Naive thymus-derived CD4-positive, alpha-beta T cell (primary cell): ENCODE measurements at regions not wholly inside any gene's neighbourhood (a gene's known extent, or its start where the extent isn't known, plus 50 kb on each side); places are given as distances from the start of the nearest gene placed in this dataset.

Experiments used
- ATAC-seq: fragments of 150-1000 bp; cut with Tn5 transposase; 2 replicates; pipeline ENCODE4 v1.10.0; 2021; ENCODE audit warnings: mild to moderate bottlenecking, moderate library complexity
- CTCF ChIA-PET: fragments of 350-600 bp; sonication (Branson Sonifier 250); formaldehyde crosslinking; loops from one replicate; lab custom pipeline; 2021; ENCODE audit warnings: antibody characterized with exemption; lab: Charles Lee
- POLR2A ChIA-PET: fragments of 350-600 bp; sonication (Branson Sonifier 250); formaldehyde crosslinking; loops from one replicate; lab custom pipeline; 2021; ENCODE audit warnings: antibody characterized with exemption, inconsistent platforms; lab: Charles Lee
- DNase-seq, 9 donors: peaks; one replicate each; pipeline versions ENCODE4 v3.0.0 to v3.0.0-alpha.2; 2020 to 2022; ENCODE audit warnings: mixed read lengths in 1 of 9
- H3K27ac ChIP-seq: one replicate; pipeline ENCODE4 v1.7.0; 2013; ENCODE audit warnings: mild to moderate bottlenecking, low read depth, low read length, moderate library complexity
- H3K27me3 ChIP-seq, 2 donors: one replicate each; pipeline ENCODE4 v1.7.0; 2013; ENCODE audit warnings: low read length in 2 of 2, mild to moderate bottlenecking in 2 of 2, moderate library complexity in 2 of 2; ENCODE audit not compliant: control insufficient read depth in 2 of 2, insufficient read depth in 2 of 2
- H3K36me3 ChIP-seq, 3 experiments: 1 replicate in 2 of 3; 2 replicates in 1 of 3; pipeline ENCODE4 v1.7.0; 2013; ENCODE audit warnings: low read length in 3 of 3, mild to moderate bottlenecking in 3 of 3, moderate library complexity in 1 of 3; ENCODE audit not compliant: insufficient read depth in 3 of 3, control insufficient read depth in 2 of 3
- H3K4me1 ChIP-seq, 2 donors: one replicate each; pipeline ENCODE4 v1.7.0; 2013; ENCODE audit warnings: low read length in 2 of 2, mild to moderate bottlenecking in 2 of 2, moderate library complexity in 1 of 2; ENCODE audit not compliant: control insufficient read depth in 2 of 2, insufficient read depth in 2 of 2
- H3K4me3 ChIP-seq: 2 replicates; pipeline ENCODE4 v1.7.0; 2013; ENCODE audit warnings: mild to moderate bottlenecking, low read length
- H3K9me3 ChIP-seq, 3 experiments: 1 replicate in 2 of 3; 2 replicates in 1 of 3; pipeline ENCODE4 v1.7.0; 2013; ENCODE audit warnings: low read length in 3 of 3; ENCODE audit not compliant: control insufficient read depth in 2 of 3
- H3K27ac Mint-ChIP-seq, 9 donors: one replicate each; pipeline ENCODE4 v1.8.0; 2020 to 2022; ENCODE audit warnings: mixed read lengths in 9 of 9, mild to moderate bottlenecking in 8 of 9, moderate library complexity in 5 of 9, inconsistent platforms in 2 of 9
- H3K27me3 Mint-ChIP-seq, 5 donors: one replicate each; pipeline ENCODE4 v1.8.0; 2021 to 2022; ENCODE audit warnings: mixed read lengths in 5 of 5, mild to moderate bottlenecking in 1 of 5
- H3K36me3 Mint-ChIP-seq, 5 donors: one replicate each; pipeline ENCODE4 v1.8.0; 2020 to 2022; ENCODE audit warnings: mixed read lengths in 5 of 5, mild to moderate bottlenecking in 3 of 5, inconsistent platforms in 1 of 5
- H3K4me1 Mint-ChIP-seq, 7 donors: one replicate each; pipeline ENCODE4 v1.8.0; 2020 to 2022; ENCODE audit warnings: mixed read lengths in 7 of 7, mild to moderate bottlenecking in 3 of 7, inconsistent platforms in 1 of 7
- H3K4me3 Mint-ChIP-seq, 10 donors: one replicate each; pipeline ENCODE4 v1.8.0; 2020 to 2022; ENCODE audit warnings: mild to moderate bottlenecking in 10 of 10, mixed read lengths in 10 of 10, moderate library complexity in 6 of 10, inconsistent platforms in 2 of 10
- H3K9me3 Mint-ChIP-seq, 11 donors: one replicate each; pipeline ENCODE4 v1.8.0; 2020 to 2022; ENCODE audit warnings: mixed read lengths in 11 of 11, mild to moderate bottlenecking in 4 of 11, inconsistent platforms in 1 of 11, moderate library complexity in 1 of 11
- intact Hi-C, 2 donors: fragments of 100-400 bp; cut with micrococcal nuclease; formaldehyde crosslinking; loops; one replicate each; pipeline ENCODE4 v1.15.1; 2023

GRCh38 chr2:43123486-43123885 lies 102.9 kb downstream of the ZFP36L2 start:
- DNase-seq (no peak), ATAC-seq (no peak)
- H3K27me3 Mint-ChIP-seq = no peaks in the 10 kb centered on the region
- H3K27me3 ChIP-seq = no peaks in the 10 kb centered on the region
- no peak overlapping the region for H3K4me3 ChIP-seq
- CTCF ChIA-PET = no interaction called here
- no peaks in the 10 kb centered on the region for H3K36me3 ChIP-seq
- peaks cover 28 to 62% (median 49%) of the 10 kb centered on the region in 7 donors for H3K4me1 Mint-ChIP-seq
- H3K27ac ChIP-seq = no peak overlapping the region
- H3K27ac Mint-ChIP-seq = peak overlapping the region in 5 of 9 donors; percentile 58 to 91 (median 79)
- peak overlapping the region in 4 of 10 donors; percentile 49 to 69 (median 58) for H3K4me3 Mint-ChIP-seq
- peaks cover 17 to 40% of the 10 kb centered on the region in 2 donors for H3K4me1 ChIP-seq
- peaks cover 0 to 8% (median 4%) of the 10 kb centered on the region in 3 experiments for H3K9me3 ChIP-seq
- POLR2A ChIA-PET = interaction anchor here (1.0 to 37.0 kb wide), 3 partner anchors 36 to 177 kb away, joined by 3 to 1771 read pairs (median 1274); partner anchors contain the start of gene ZFP36L2
- intact Hi-C loops = no loop called here
- peaks cover 0 to 17% (median 9%) of the 10 kb centered on the region in 11 donors for H3K9me3 Mint-ChIP-seq
- peaks cover 9 to 40% (median 14%) of the 10 kb centered on the region in 5 donors for H3K36me3 Mint-ChIP-seq

- Mint-ChIP-seq H3K4me3 (no peak overlapping the region), H3K4me1 (peaks cover 23 to 57% (median 45%) of the 10 kb centered on the region in 7 donors), H3K9me3 (peaks cover 0 to 21% (median 10%) of the 10 kb centered on the region in 11 donors), H3K27ac (peak overlapping the region in 3 of 9 donors; percentile 22 to 75 (median 25)), H3K27me3 (no peaks in the 10 kb centered on the region), H3K36me3 (peaks cover 10 to 41% (median 15%) of the 10 kb centered on the region in 5 donors)
- ChIA-PET POLR2A (interaction anchor here (1.0 to 37.0 kb wide), 3 partner anchors 37 to 176 kb away, joined by 3 to 1771 read pairs (median 1274); partner anchors contain the start of gene ZFP36L2), CTCF (no interaction called here)
- ATAC-seq (no peak), DNase-seq (no peak)
- intact Hi-C loops = no loop called here
- no peaks in the 10 kb centered on the region for H3K27me3 ChIP-seq
- H3K36me3 ChIP-seq = no peaks in the 10 kb centered on the region
- H3K4me1 ChIP-seq = peaks cover 12 to 35% of the 10 kb centered on the region in 2 donors
- H3K4me3 ChIP-seq = no peak overlapping the region
- no peak overlapping the region for H3K27ac ChIP-seq
- H3K9me3 ChIP-seq = peaks cover 0 to 8% (median 4%) of the 10 kb centered on the region in 3 experiments
These were observed 103.4 kb downstream of the ZFP36L2 start for GRCh38 chr2:43123028-43123427.

GRCh38 chr2:43121580-43122314 lies 104.7 kb downstream of the ZFP36L2 start:
- POLR2A ChIA-PET = interaction anchor here (0.9 to 37.0 kb wide), 3 partner anchors 38 to 130 kb away, joined by 4 to 1771 read pairs (median 1274); partner anchors contain the start of gene ZFP36L2

GRCh38 chr2:43119303-43119702 lies 107.1 kb downstream of the ZFP36L2 start:
- no peak for ATAC-seq

More at GRCh38 chr2:43121580-43122314, 104.7 kb downstream of the ZFP36L2 start:
- H3K4me1 ChIP-seq = peaks cover 0 to 26% of the 10 kb centered on the region in 2 donors
- Mint-ChIP-seq H3K9me3 (peaks cover 0 to 24% (median 11%) of the 10 kb centered on the region in 11 donors), H3K27ac (peak overlapping the region in 2 of 9 donors; percentile 8 to 26), H3K4me3 (no peak overlapping the region), H3K27me3 (no peaks in the 10 kb centered on the region), H3K36me3 (peaks cover 14 to 41% (median 15%) of the 10 kb centered on the region in 5 donors), H3K4me1 (peaks cover 21 to 51% (median 35%) of the 10 kb centered on the region in 7 donors)
- intact Hi-C loops = no loop called here
- no peak overlapping the region for H3K27ac ChIP-seq
- CTCF ChIA-PET = interaction anchor here (0.6 to 1.2 kb wide), 3 partner anchors 47 to 363 kb away, joined by 3 read pairs; no protein-coding TSS in a partner anchor
- no peak for ATAC-seq
- peaks cover 0 to 8% (median 4%) of the 10 kb centered on the region in 3 experiments for H3K9me3 ChIP-seq
- no peak overlapping the region for H3K4me3 ChIP-seq
- no peak for DNase-seq
- H3K27me3 ChIP-seq = no peaks in the 10 kb centered on the region
- no peaks in the 10 kb centered on the region for H3K36me3 ChIP-seq

GRCh38 chr2:43117521-43118143 lies 108.8 kb downstream of the ZFP36L2 start:
- POLR2A ChIA-PET = interaction anchor here (0.7 kb wide), 1 partner anchor 86 kb away, joined by 3 read pairs; no protein-coding TSS in a partner anchor
- H3K9me3 ChIP-seq = peaks cover 0 to 8% (median 4%) of the 10 kb centered on the region in 3 experiments
- H3K4me1 ChIP-seq = no peaks in the 10 kb centered on the region
- no peak for DNase-seq
- CTCF ChIA-PET = no interaction called here
- H3K27ac ChIP-seq = no peak overlapping the region
- H3K27me3 Mint-ChIP-seq = no peaks in the 10 kb centered on the region
- H3K36me3 Mint-ChIP-seq = peaks cover 15 to 50% (median 15%) of the 10 kb centered on the region in 5 donors
- H3K36me3 ChIP-seq = no peaks in the 10 kb centered on the region
- H3K27me3 ChIP-seq = no peaks in the 10 kb centered on the region
- H3K4me3 ChIP-seq = no peak overlapping the region
- H3K4me3 Mint-ChIP-seq = no peak overlapping the region
- H3K27ac Mint-ChIP-seq = peak overlapping the region in 1 of 9 donors; percentile 29
- H3K9me3 Mint-ChIP-seq = peaks cover 0 to 28% (median 11%) of the 10 kb centered on the region in 11 donors
- H3K4me1 Mint-ChIP-seq = peaks cover 3 to 30% (median 24%) of the 10 kb centered on the region in 7 donors
- intact Hi-C loops = no loop called here
- no peak for ATAC-seq

More at GRCh38 chr2:43119303-43119702, 107.1 kb downstream of the ZFP36L2 start:
- Histone ChIP-seq H3K9me3 (peaks cover 0 to 8% (median 4%) of the 10 kb centered on the region in 3 experiments), H3K4me1 (peaks cover 0 to 6% of the 10 kb centered on the region in 2 donors), H3K36me3 (no peaks in the 10 kb centered on the region), H3K27me3 (no peaks in the 10 kb centered on the region), H3K4me3 (no peak overlapping the region), H3K27ac (no peak overlapping the region)
- Mint-ChIP-seq H3K36me3 (peaks cover 15 to 47% (median 15%) of the 10 kb centered on the region in 5 donors), H3K27ac (no peak overlapping the region), H3K4me3 (no peak overlapping the region), H3K27me3 (no peaks in the 10 kb centered on the region), H3K9me3 (peaks cover 0 to 28% (median 11%) of the 10 kb centered on the region in 11 donors), H3K4me1 (peaks cover 8 to 39% (median 26%) of the 10 kb centered on the region in 7 donors)
- CTCF ChIA-PET = no interaction called here
- DNase-seq = no peak
- POLR2A ChIA-PET = interaction anchor here (25.7 kb wide), 1 partner anchor 102 kb away, joined by 1771 read pairs; the partner anchor contains the start of gene ZFP36L2
- intact Hi-C loops = no loop called here

- POLR2A ChIA-PET = interaction anchor here (0.7 to 1.1 kb wide), 3 partner anchors 56 to 110 kb away, joined by 3 to 4 read pairs (median 3); partner anchors contain the start of gene ZFP36L2
- H3K4me1 Mint-ChIP-seq = peaks cover 3 to 23% (median 19%) of the 10 kb centered on the region in 7 donors
- ATAC-seq (no peak), DNase-seq (no peak)
- Histone ChIP-seq H3K4me3 (no peak overlapping the region), H3K36me3 (no peaks in the 10 kb centered on the region), H3K9me3 (peaks cover 0 to 8% (median 4%) of the 10 kb centered on the region in 3 experiments), H3K27ac (no peak overlapping the region), H3K4me1 (no peaks in the 10 kb centered on the region), H3K27me3 (no peaks in the 10 kb centered on the region)
- peaks cover 0 to 28% (median 11%) of the 10 kb centered on the region in 11 donors for H3K9me3 Mint-ChIP-seq
- intact Hi-C loops = no loop called here
- CTCF ChIA-PET = no interaction called here
- H3K4me3 Mint-ChIP-seq = no peak overlapping the region
- peaks cover 15 to 50% (median 15%) of the 10 kb centered on the region in 5 donors for H3K36me3 Mint-ChIP-seq
- H3K27me3 Mint-ChIP-seq = no peaks in the 10 kb centered on the region
- no peak overlapping the region for H3K27ac Mint-ChIP-seq
These were observed 109.4 kb downstream of the ZFP36L2 start for GRCh38 chr2:43116988-43117387.
